Activated CD8-positive, alpha-beta T cell treated with anti-CD3 and anti-CD28 coated beads for 36 hours (primary cell): ENCODE measurements at regions not wholly inside any gene's neighbourhood (a gene's known extent, or its start where the extent isn't known, plus 50 kb on each side); places are given as distances from the start of the nearest gene placed in this dataset.

Experiments used
- ATAC-seq: fragments of 200-7000 bp; cut with Tn5 transposase; one replicate; pipeline ENCODE4 v1.10.0; 2021; ENCODE audit warnings: mild to moderate bottlenecking, moderate library complexity
- CTCF ChIA-PET: fragments of 350-600 bp; sonication (Branson Sonifier 250); formaldehyde crosslinking; loops from one replicate; lab custom pipeline; 2021; ENCODE audit warnings: antibody characterized with exemption; lab: Charles Lee
- POLR2A ChIA-PET: fragments of 350-600 bp; sonication (Branson Sonifier 250); formaldehyde crosslinking; loops from one replicate; lab custom pipeline; 2021; ENCODE audit warnings: antibody characterized with exemption; lab: Charles Lee
- DNase-seq: peaks from one replicate; pipeline ENCODE4 v3.0.0-alpha.2; 2020
- H3K27ac Mint-ChIP-seq: one replicate; pipeline ENCODE4 v1.8.0; 2021; ENCODE audit warnings: mild to moderate bottlenecking, mixed read lengths
- H3K27me3 Mint-ChIP-seq: one replicate; pipeline ENCODE4 v1.8.0; 2021; ENCODE audit warnings: mixed read lengths
- H3K36me3 Mint-ChIP-seq: one replicate; pipeline ENCODE4 v1.8.0; 2021; ENCODE audit warnings: low read depth, mixed read lengths
- H3K4me1 Mint-ChIP-seq: one replicate; pipeline ENCODE4 v1.8.0; 2021; ENCODE audit warnings: low read depth, mixed read lengths
- H3K4me3 Mint-ChIP-seq: one replicate; pipeline ENCODE4 v1.8.0; 2021; ENCODE audit warnings: mild to moderate bottlenecking, moderate library complexity, mixed read lengths
- H3K9me3 Mint-ChIP-seq: one replicate; pipeline ENCODE4 v1.8.0; 2021; ENCODE audit warnings: mixed read lengths
- intact Hi-C: fragments of 100-400 bp; cut with micrococcal nuclease; formaldehyde crosslinking; loops from one replicate; pipeline ENCODE4 v1.10.0; 2022
- TF ChIP-seq, protein P1 (sequence below): fragments of 200-600 bp; IDR thresholded peaks from one replicate; pipeline ENCODE4 v1.8.0; 2022; ENCODE audit warnings: antibody characterized with exemption, mild to moderate bottlenecking

GRCh38 chr16:61412562-61412961 is 623.7 kb downstream of the CDH8 start:
- intact Hi-C loops: no loop called here
- ATAC-seq (no peak), DNase-seq (no peak)
- Mint-ChIP-seq H3K27me3 (no peaks in the 10 kb centered on the region), H3K27ac (no peak overlapping the region), H3K4me1 (no peaks in the 10 kb centered on the region), H3K36me3 (no peaks in the 10 kb centered on the region), H3K9me3 (peaks cover 5% of the 10 kb centered on the region), H3K4me3 (no peak overlapping the region)
- TF ChIP-seq, protein P1, sequence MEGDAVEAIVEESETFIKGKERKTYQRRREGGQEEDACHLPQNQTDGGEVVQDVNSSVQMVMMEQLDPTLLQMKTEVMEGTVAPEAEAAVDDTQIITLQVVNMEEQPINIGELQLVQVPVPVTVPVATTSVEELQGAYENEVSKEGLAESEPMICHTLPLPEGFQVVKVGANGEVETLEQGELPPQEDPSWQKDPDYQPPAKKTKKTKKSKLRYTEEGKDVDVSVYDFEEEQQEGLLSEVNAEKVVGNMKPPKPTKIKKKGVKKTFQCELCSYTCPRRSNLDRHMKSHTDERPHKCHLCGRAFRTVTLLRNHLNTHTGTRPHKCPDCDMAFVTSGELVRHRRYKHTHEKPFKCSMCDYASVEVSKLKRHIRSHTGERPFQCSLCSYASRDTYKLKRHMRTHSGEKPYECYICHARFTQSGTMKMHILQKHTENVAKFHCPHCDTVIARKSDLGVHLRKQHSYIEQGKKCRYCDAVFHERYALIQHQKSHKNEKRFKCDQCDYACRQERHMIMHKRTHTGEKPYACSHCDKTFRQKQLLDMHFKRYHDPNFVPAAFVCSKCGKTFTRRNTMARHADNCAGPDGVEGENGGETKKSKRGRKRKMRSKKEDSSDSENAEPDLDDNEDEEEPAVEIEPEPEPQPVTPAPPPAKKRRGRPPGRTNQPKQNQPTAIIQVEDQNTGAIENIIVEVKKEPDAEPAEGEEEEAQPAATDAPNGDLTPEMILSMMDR: no peak
- ChIA-PET CTCF (no interaction called here), POLR2A (no interaction called here)

GRCh38 chr16:61409604-61410003 is 626.6 kb downstream of the CDH8 start:
- Mint-ChIP-seq H3K27ac (no peak overlapping the region), H3K9me3 (peaks cover 8% of the 10 kb centered on the region), H3K27me3 (no peaks in the 10 kb centered on the region), H3K36me3 (no peaks in the 10 kb centered on the region), H3K4me1 (no peaks in the 10 kb centered on the region), H3K4me3 (no peak overlapping the region)
- POLR2A ChIA-PET: no interaction called here
- intact Hi-C loops: no loop called here
- DNase-seq: no peak
- TF ChIP-seq, protein P1: no peak
- ATAC-seq: no peak
- CTCF ChIA-PET: no interaction called here

DNA sequence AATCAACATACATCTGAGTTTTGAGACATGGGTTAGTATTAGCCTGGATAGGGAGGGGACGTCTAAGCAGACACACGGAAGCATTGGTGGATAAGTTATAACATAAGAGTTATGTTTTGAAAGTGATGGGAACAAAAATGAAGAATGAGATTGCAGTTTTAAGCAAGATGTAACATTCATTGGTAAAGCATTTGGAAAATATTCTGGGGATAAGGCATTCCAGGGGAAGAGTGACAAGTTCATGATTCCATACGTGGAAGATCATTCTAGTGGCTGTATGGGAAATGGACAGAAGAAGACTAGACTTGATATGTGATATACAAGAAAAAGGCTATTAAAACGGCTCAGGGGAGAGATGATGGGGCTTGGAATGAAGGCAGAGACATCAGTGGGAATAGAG is 632.9 kb downstream of the CDH8 start:
- POLR2A ChIA-PET: no interaction called here
- H3K36me3 Mint-ChIP-seq: no peaks in the 10 kb centered on the region
- CTCF ChIA-PET: no interaction called here
- no peak overlapping the region for H3K4me3 Mint-ChIP-seq
- H3K4me1 Mint-ChIP-seq: no peaks in the 10 kb centered on the region
- no peaks in the 10 kb centered on the region for H3K27me3 Mint-ChIP-seq
- intact Hi-C loops: no loop called here
- no peak overlapping the region for H3K27ac Mint-ChIP-seq
- DNase-seq: no peak
- no peak for ATAC-seq
- H3K9me3 Mint-ChIP-seq: peaks cover 15% of the 10 kb centered on the region
- TF ChIP-seq, protein P1: no peak

DNA sequence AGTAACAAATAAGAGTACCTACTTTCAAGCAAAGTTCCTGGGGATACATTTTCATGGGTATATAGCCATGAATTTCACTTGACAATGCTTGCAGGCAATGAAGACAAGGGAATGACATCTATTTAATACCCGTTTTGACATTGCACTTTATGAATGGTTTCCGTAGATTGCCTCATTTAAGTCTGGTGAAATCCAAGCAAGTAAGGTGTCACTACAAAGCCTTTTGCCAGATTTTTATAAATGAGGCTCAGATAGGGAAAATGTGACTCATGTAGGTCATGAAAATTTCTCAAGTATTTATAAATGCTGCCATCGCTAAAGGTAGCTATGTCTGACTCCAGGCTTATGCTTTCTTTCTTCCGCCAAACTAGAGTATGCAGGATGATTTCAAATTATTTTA is 644.3 kb downstream of the CDH8 start:
- intact Hi-C loops: no loop called here
- Mint-ChIP-seq H3K36me3 (no peaks in the 10 kb centered on the region), H3K4me3 (no peak overlapping the region), H3K4me1 (no peaks in the 10 kb centered on the region), H3K27ac (no peak overlapping the region), H3K9me3 (peaks cover 21% of the 10 kb centered on the region), H3K27me3 (no peaks in the 10 kb centered on the region)
- ChIA-PET POLR2A (no interaction called here), CTCF (no interaction called here)
- no peak for DNase-seq
- TF ChIP-seq, protein P1: no peak
- no peak for ATAC-seq

GRCh38 chr16:61390965-61391637 is 645.1 kb downstream of the CDH8 start:
- ATAC-seq (no peak), DNase-seq (no peak)
- Mint-ChIP-seq H3K27ac (no peak overlapping the region), H3K9me3 (peaks cover 21% of the 10 kb centered on the region), H3K27me3 (no peaks in the 10 kb centered on the region), H3K36me3 (no peaks in the 10 kb centered on the region), H3K4me3 (no peak overlapping the region), H3K4me1 (no peaks in the 10 kb centered on the region)
- TF ChIP-seq, protein P1: no peak
- CTCF ChIA-PET: no interaction called here
- intact Hi-C loops: no loop called here
- POLR2A ChIA-PET: no interaction called here
